ENCODE measurements at regions not wholly inside any gene's neighbourhood (a gene's known extent, or its start where the extent isn't known, plus 50 kb on each side); places are given as distances from the start of the nearest gene placed in this dataset.

GRCh38 chr6:66578362-66578761 lies 871.3 kb upstream of the EYS start:
- intact Hi-C loops (cut with DNase I): no loop called here
- no peak overlapping the region for H3K4me3 ChIP-seq
- H3K9me3 ChIP-seq: no peaks in the 10 kb centered on the region
- H3K36me3 ChIP-seq (ENCODE audit: insufficient read depth in 1 of 2, low read depth in 1 of 2): no peaks in the 10 kb centered on the region
- WGBS, 3 donors: 68 to 74% (median 68%) methylated on average over 4 of the region's 4 CpGs
- DNase-seq: no peak
- H3K4me1 ChIP-seq: no peaks in the 10 kb centered on the region
- no peak for ATAC-seq
- H3K27me3 ChIP-seq (ENCODE audit: insufficient read depth in 3 of 3, low read length in 2 of 3): no peaks in the 10 kb centered on the region
- no peak overlapping the region for H3K27ac ChIP-seq
- no peak for TF ChIP-seq CTCF (IDR thresholded peaks at IDR 0.05)

- no peaks in the 10 kb centered on the region for H3K4me1 ChIP-seq
- H3K4me3 ChIP-seq: no peak overlapping the region
- no peaks in the 10 kb centered on the region for H3K9me3 ChIP-seq
- DNase-seq (no peak), ATAC-seq (no peak)
- H3K27me3 ChIP-seq (ENCODE audit: insufficient read depth in 3 of 3, low read length in 2 of 3): no peaks in the 10 kb centered on the region
- no peak overlapping the region for H3K27ac ChIP-seq
- no peaks in the 10 kb centered on the region for H3K36me3 ChIP-seq (ENCODE audit: insufficient read depth in 1 of 2, low read depth in 1 of 2)
- TF ChIP-seq CTCF (IDR thresholded peaks at IDR 0.05): no peak
- intact Hi-C loops (cut with DNase I): no loop called here
- WGBS, 3 donors: 80 to 82% (median 82%) methylated on average over 4 of the region's 4 CpGs
Measured at GRCh38 chr6:66568271-66568670, 861.2 kb upstream of the EYS start.

GRCh38 chr6:66561479-66561878 lies 854.5 kb upstream of the EYS start:
- Histone ChIP-seq H3K4me3 (no peak overlapping the region), H3K36me3 (ENCODE audit: insufficient read depth in 1 of 2, low read depth in 1 of 2) (no peaks in the 10 kb centered on the region), H3K27me3 (ENCODE audit: insufficient read depth in 3 of 3, low read length in 2 of 3) (no peaks in the 10 kb centered on the region), H3K4me1 (no peaks in the 10 kb centered on the region), H3K27ac (no peak overlapping the region), H3K9me3 (no peaks in the 10 kb centered on the region)
- WGBS, 3 donors: 93 to 94% (median 93%) methylated on average over 6 of the region's 6 CpGs
- peak in 1 of 2 donors; percentile 23 for DNase-seq
- intact Hi-C loops (cut with DNase I): no loop called here
- ATAC-seq: no peak
- no peak for TF ChIP-seq CTCF (IDR thresholded peaks at IDR 0.05)

GRCh38 chr6:66558189-66558588 lies 851.2 kb upstream of the EYS start:
- Histone ChIP-seq H3K36me3 (ENCODE audit: insufficient read depth in 1 of 2, low read depth in 1 of 2) (no peaks in the 10 kb centered on the region), H3K27me3 (ENCODE audit: insufficient read depth in 3 of 3, low read length in 2 of 3) (no peaks in the 10 kb centered on the region), H3K9me3 (peaks cover 7% of the 10 kb centered on the region), H3K4me1 (no peaks in the 10 kb centered on the region), H3K27ac (no peak overlapping the region), H3K4me3 (no peak overlapping the region)
- intact Hi-C loops (cut with DNase I): no loop called here
- TF ChIP-seq CTCF (IDR thresholded peaks at IDR 0.05): no peak
- no peak for ATAC-seq
- DNase-seq: no peak

- peaks cover 7% of the 10 kb centered on the region for H3K9me3 ChIP-seq
- H3K27me3 ChIP-seq (ENCODE audit: insufficient read depth in 3 of 3, low read length in 2 of 3): no peaks in the 10 kb centered on the region
- no peak for DNase-seq
- H3K4me3 ChIP-seq: no peak overlapping the region
- H3K36me3 ChIP-seq (ENCODE audit: insufficient read depth in 1 of 2, low read depth in 1 of 2): no peaks in the 10 kb centered on the region
- no peaks in the 10 kb centered on the region for H3K4me1 ChIP-seq
- H3K27ac ChIP-seq: no peak overlapping the region
- 55 to 75% (median 58%) methylated on average over 1 of the region's 1 CpG for WGBS, 3 donors
- intact Hi-C loops (cut with DNase I): no loop called here
- no peak for ATAC-seq
- no peak for TF ChIP-seq CTCF (IDR thresholded peaks at IDR 0.05)
Measured at GRCh38 chr6:66556936-66557335, 849.9 kb upstream of the EYS start.
